GM18498 (cell line): ENCODE measurements at regions not wholly inside any gene's neighbourhood (a gene's known extent, or its start where the extent isn't known, plus 50 kb on each side); places are given as distances from the start of the nearest gene placed in this dataset.

Experiments
- ATAC-seq: cut with Tn5 transposase; IDR thresholded peaks from one replicate; pipeline ENCODE4 v1.9.1; 2021; ENCODE audit warnings: mild to moderate bottlenecking, moderate library complexity; ENCODE audit not compliant: unreplicated experiment

DNA sequence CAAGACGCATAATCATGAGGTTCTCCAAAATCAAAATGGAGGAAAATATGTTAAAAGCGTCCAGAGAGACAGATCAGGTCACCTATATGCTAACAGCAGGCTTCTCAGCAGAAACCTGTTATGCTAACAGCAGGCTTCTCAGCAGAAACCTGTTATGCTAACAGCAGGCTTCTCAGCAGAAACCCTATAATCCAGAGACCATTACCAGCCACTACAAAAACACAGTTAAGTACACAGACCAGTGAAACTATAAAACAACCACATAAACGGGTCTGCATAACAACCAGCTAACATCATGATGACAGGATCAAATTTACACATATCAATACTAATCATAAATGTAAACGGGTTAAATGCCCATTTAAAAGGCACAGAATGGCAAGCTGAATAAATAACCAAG, 1548.4 kb upstream of the TMEFF2 start:
- ATAC-seq: no peak

DNA sequence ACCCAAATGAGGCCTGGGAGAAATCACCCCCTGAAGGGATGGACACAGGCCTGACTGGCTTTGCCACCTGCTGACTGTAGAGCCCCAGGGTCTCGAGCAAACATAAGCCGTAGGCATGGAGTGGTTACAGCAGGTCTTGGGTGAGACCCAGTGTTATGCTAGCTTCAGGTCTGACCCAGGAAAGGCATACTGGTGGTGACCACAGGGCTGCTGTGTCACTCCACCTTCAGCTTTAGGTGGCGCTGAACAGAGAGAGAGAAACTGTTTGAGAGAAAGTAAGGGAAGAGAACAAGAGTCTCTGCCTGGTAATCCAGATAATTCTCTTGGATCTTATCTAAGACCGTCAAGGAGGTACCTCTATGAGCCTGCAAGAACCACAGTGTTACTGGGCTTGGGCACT, 1544.2 kb upstream of the TMEFF2 start:
- no peak for ATAC-seq

DNA sequence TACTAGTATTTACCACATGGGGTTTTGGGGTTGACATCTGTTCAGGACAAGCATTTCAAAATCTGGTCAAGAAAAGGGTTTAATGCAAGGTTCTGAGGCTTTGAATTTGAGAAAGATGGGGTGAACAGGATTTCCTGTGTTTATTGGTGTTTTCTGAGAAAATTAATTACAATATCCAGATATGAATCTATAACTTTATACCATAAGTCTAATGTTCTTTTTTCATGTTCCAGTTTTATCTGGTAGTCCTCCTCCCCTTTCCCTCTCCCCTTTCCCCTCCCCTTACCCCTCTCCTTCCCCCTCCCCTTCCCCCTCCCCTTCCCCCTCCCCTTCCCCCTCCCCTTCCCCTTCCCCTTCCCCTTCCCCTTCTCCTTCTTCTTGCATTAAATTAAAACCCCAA, 1518.2 kb upstream of the TMEFF2 start:
- ATAC-seq: no peak

DNA sequence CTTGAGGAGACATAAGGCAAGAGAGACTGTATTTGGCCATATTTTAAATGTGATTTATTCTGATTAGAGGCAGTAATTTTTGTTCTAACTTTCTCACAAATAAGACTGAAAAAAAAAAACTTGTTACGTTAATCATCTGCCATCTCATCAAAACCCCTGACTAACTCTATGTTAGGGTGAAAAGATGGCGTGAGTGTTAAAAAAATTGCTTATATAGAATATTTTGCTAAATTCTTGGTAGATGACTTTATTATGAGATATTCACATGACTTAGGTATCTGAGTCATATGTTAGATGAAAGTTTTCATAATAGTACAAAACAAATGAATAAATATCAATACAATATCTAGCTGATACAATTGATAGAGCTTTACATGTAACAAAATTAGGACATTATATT, 1508.7 kb upstream of the TMEFF2 start:
- no peak for ATAC-seq

DNA sequence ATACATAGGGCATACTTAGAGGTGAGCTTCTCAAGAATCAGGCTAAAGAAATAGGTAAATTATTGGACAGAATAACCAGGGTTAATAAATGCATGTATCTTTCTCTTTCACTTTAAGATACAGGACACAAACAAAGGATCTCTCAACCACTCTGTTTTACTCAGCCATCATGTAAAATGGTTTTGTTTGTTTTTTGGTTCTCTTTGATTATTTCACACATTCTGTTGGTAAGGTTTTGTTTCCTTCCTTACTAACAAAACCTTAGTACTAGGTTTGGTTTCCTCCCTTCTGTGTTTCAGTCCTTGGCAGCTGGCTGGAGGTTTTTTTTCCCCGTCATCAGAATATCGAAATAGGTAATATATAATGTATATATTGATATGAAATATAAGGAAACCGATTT, 1506.8 kb upstream of the TMEFF2 start:
- no peak for ATAC-seq

DNA sequence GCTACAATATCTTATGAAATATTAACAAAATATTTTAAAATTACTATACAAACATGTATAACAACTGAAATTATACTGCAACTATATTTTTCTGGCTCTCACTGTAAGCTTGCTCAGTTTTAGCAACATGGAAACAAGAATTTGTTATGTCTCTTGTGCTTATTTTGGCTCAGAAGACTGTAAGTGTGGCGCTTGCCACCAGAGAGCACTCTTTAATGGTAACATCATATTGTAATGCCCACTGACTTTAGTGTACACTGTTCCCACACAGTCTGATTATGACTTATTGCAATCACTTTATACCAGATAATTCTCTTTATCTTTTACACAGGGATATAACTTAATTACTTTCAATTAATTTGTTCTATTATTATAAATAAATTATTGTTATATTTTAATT, 1500.6 kb upstream of the TMEFF2 start:
- ATAC-seq: peak; percentile 80

DNA sequence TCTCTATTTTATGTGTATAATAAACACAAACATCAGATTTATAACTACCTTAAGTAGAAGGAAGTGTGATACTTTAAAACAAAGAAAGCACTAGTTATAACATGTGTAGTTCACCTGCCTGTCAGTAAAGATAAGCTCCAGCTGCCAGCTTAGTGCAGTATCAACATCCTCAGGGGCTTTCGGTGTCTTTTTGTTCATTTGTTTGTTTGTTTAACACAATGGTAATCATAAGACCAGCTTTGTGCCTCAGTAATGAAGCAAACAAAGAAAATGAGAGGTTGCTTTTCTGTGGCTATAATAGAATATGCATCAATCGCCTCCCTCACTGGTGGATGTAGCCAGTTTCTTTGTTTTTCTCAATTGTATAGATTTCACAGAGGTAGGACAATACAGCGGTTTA, 1499.0 kb upstream of the TMEFF2 start:
- no peak for ATAC-seq

DNA sequence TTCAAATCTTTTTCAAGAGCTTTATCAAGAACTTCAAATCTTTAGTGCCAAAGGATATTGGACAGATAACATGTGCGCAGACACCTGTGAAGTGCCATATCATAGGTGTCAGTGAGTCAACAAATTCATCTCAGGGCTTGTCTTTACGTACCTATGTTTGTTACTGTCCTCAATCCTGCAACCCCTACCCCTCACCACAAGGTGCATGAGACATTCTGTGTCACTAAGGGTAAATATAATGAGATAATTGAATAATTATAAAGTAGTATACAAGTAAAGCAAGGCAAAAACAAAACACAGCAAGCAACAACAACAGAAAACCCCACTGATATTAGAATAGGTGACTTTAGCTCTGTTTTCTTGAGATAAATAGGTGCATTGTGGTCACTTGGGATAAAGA, 1495.8 kb upstream of the TMEFF2 start:
- ATAC-seq: no peak

DNA sequence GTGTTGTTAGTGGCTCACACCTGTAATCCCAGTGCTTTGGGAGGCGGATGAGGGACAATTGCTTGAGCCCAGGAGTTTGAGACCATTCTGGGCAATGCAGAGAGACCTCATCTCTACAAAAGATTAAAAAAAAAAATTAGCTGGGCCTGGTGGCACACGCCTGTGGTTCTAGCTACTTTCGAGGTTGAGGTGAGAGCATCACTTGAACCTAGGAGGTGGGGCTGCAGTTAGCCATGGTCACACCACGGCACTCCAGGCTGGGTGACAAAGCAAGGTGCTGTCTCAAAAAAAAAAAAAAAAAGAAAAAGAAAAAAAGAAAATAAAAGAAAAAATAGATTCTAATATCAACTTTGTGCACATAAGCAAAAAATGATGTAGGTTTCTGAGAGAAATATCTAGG, 1492.5 kb upstream of the TMEFF2 start:
- ATAC-seq: no peak

DNA sequence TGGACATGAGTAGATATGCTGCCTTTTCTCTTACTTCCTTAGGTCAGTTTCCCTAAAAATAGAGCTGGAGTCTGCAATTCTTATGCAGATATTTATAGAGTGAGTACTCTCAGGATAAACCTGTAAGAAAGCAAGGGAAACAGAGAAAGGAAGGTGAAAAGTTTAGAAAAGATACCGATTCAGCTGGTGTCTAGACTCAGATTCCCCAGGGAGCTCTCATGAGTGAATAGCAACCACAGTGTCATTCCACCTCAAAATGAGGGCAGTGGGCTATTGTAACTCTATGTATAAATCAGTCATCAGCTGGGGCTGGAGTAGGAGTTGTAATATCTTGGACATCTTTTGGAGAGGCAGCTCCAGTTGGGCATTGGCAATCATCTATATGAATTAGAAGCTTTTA, 1485.1 kb upstream of the TMEFF2 start:
- ATAC-seq: no peak

DNA sequence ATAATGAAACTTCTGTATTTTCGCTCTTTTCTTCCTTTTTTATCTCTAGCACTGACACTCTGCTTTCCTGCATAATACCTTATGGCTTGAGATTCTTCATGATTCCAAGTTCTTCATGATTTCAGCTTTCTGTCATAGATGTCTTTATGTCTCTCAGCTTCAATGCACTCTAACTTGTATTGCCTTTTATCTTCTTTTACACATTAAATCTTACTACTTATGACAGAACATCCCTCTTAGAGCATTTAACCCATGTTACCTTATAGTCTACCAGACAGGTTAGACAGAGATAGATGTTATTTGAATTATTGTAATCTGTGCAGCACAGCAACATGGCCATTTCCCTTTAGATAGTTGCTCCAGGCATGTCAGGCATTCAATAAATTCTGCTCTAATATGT, 1475.7 kb upstream of the TMEFF2 start:
- ATAC-seq: no peak

DNA sequence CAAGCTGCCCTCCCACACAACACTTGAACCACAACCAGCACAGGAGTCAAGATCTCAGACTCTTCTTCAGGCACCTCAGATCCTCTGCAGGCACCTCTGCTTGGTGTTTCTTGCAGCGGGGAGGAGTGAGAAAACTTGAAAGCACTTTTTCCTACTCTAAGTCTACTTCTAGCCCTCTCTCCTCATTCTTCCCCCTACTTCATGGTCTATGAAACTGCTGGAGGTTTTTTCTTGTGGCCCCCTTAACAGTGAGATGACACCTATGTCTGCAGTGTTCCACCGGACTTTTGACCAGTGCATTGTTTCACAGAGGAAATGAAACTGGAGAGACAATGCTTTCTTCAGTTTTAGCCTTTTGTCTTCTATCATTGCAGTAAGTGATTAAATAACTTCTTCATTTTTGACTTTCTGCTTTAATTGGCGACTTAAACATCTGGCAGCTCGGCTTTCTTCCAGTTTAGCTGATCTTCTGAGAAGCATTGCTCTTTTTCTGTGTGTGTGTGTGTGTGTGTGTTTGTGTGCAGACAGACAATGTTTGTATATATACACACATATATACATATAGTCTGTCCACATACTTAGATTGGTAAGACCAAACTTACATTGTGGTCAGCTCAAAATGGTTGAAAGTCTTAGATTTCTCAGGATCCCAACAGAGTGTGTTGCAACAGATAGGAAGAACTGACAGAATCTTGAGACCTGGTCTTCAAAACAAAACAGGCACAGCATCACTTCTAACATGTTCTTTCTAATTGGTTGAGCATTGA, 1474.0 kb upstream of the TMEFF2 start:
- ATAC-seq: peak; percentile 74

DNA sequence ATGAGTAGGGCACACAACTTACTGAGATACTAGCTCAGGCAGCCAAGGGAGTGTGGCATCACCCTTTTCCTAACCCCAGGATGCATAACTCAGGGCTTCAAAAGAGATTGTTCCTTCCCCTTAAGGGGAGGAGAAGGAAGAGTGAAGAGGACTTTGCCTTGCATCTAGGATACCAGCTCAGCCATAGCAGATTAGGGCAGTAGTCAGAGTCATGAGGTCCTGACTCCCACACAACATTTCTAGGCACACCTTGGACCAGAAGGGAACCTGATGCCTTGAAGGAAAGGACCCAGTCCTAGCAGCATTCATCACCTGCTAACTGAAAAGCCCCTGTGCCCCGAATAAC, 1433.2 kb upstream of the TMEFF2 start:
- no peak for ATAC-seq

DNA sequence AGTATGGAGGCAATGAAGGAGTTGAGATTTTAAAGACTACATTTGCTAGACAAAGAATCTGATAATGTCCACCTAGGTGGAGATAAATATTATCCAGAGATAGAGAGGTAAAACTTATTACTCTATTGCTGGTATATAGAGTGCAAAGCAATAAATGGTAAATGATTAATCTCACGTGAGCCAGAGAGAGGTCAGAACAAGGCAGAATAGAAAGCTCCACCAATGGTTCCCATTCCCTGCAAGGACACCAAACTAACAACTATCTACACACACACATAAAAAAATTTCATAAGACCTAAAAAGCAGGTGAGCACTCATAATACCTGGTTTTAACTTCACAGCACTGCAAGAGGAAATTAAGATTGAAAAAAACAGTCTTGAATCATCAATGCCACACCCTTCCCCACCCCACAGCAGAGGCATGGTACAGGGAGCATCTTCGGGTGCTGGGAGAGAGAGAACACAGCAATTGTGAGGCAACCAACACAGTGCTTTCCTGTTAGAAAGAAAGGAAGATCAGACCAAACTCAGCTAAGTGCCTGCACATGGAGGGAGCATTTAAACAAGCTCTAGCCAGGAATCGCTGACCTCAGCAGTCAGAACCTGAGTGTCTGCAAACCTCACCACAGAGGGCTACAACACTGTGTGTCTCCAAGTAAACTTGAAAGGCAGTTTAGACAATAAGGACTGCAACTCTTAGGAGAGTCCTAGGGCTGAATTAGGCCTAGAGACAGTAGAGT, 1432.6 kb upstream of the TMEFF2 start:
- no peak for ATAC-seq

DNA sequence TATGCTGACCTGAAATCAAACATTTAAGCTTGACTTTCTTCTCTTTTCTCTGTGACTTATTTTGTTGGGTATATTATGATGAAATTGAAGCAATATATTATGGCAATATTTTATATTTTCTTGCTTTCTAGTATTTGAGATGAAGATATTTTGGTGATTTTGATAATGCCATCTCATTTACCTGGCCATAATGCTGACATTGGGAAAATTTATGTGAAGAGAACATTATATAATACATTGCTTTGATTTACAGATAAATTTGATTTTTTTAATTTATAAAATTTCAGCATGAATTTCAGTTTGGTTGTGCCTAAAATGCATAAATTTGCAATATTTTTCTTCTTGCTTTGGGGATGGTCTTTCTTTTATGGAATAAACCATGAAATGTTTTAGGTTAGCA, 1413.7 kb upstream of the TMEFF2 start:
- no peak for ATAC-seq

DNA sequence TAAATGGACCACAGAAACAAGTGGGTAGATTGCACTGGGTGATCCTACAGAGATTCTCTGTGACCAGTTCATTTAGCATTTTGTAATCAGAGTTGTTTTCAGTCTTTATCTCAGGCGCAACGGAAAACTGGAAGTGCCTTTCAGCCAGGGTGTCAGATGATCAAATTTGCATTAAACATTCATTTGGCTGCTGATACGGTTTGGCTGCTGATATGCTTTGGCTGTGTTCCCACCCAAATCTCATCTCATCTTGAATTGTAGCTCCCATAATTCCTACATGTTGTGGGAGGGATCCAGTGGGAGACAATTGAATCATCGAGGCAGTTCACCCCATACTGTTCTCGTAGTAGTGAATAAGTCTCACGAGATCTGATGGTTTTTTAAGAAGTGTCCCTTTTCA, 1396.1 kb upstream of the TMEFF2 start:
- ATAC-seq: no peak

DNA sequence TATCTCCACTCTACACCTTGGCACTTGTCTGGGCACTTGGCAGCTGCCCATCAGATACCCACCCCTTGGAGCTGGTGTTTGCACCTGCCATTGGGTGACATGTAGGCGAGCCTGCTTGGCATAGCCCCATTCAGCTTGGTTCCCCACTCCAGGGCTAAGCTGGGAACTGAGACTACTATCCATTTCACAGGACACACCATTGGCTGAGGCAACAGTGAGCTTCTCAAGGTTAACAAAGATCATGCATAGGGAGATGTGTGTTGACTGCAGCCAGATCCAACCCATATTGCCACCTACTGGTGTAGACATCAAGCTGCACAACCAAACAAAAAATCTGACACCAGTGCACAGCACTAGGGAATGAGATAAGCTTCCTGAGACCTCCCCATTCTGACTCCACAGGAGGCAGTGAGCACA, 1389.8 kb upstream of the TMEFF2 start:
- ATAC-seq: peak; percentile 90

DNA sequence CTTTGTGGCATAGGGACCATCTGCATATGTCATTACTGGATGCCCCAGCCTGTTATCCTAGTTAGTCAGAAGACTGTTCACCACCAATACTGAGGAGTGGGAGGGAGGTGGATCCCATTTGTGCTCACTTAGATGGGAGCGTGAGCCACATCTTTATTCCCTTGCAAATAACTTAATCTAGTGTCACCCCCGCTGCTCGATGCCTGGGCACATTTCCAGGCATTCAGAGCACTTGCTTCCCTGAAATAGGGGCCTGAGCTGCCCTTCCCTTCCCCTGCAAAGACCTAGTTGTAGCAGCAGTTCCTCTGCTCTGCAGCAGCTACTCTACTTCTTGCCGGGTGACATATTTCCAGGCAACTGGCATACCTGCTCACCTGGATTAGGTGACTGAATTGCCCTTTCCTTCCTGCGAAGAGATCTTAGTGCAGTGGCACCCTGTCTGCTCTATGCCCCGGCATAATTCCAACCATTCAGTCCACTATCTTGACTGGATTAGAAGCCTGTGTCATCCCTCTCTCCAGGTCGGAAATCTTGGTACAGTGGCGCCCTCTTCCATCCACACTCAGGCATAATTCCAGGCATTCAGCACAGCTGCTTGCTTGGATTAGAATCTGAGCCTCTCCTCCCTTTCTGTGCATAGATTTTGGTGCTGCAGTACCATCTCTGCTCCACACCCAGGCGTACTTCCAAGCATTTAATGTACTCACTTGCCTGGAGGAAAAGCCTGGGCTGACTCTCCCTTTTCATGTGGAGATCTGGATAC, 1389.1 kb upstream of the TMEFF2 start:
- no peak for ATAC-seq

DNA sequence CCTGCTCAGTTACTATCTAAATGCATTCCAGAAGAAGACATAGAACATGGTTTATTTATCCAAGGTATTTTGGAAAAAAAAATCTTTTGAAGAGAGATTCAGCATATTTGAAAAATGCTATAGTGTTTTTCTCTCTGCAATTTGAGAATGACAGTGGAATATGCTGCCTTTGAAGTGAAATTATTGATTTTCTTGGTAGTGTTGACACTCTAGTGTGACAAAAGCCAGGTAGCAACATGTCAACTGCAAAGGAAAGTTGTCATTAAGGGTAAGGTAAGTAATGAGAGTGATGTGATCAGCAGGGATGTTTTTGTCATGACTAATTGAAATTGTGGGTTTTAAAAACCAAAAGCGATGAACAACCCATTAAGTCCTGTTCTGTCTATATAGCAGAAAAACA, 1387.1 kb upstream of the TMEFF2 start:
- ATAC-seq: no peak

DNA sequence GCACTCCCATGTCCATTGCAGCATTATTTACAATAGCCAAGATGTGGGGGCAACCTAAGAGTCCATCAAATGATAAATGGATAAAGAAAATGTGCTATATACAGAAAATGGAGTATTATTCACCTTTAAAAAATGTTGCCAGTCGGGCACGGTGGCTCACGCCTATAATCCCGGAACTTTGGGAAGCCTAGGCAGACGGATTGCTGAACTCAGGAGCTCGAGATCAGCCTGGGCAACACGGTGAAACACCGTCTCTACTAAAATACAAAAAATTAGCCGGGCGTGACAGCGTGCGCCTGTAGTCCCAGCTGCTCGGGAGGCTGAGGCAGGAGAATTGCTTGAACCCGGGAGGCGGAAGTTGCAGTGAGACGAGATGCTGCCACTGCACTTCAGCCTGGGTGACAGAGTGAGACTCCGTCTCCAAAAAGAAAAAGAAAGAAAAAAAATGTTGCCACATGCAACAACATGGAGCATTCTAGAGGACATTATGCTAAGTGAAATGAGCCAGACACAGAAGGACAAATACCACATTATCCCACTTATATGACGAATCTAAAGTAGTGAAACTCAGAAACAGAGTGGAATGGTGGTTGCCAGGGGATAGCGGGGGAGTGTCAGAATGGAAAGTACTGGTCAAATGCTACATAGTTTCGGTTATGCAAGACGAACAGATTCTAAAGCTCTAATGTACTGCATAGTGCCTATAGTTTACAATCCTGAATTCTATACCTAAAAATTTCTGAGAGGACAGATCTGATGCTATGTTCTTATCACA, 1385.6 kb upstream of the TMEFF2 start:
- ATAC-seq: no peak

DNA sequence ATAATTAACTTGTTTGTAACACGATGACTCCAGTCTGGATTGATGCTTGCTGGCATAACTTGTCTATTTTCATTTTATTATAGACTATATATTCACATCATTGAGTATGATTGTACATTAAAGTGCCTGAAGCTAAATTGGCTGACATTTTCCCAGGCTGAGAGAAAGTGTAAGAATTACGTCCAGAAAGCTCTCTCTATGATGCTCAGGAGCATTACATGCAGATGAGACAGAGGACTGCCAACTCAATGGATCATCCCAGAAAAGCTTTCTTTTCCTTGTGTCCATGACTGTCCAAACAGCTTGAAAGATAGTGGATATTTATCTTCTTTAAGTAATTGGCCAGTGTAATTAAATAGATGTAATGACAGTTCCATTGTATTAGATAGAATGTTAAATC, 1372.2 kb upstream of the TMEFF2 start:
- ATAC-seq: no peak
